MM.1S (cell line): ENCODE measurements at regions not wholly inside any gene's neighbourhood (a gene's known extent, or its start where the extent isn't known, plus 50 kb on each side); places are given as distances from the start of the nearest gene placed in this dataset.

Experiments
- CTCF ChIP-seq: fragments of 300-600 bp; sonication (generic); IDR thresholded peaks from 2 replicates; pipeline ENCODE4 v1.5.1; 2016; ENCODE audit warnings: antibody characterized with exemption, low read length, mixed read lengths
- EZH2 ChIP-seq: fragments of 300-600 bp; sonication (generic); optimal IDR thresholded peaks from 2 replicates; pipeline ENCODE3; 2017; ENCODE audit warnings: low read depth, mild to moderate bottlenecking, antibody characterized with exemption, low read length, mixed read lengths
- EZH2phosphoT487 ChIP-seq: fragments of 300-600 bp; sonication (generic); IDR thresholded peaks from 2 replicates; pipeline ENCODE4 v1.6.1; 2018; ENCODE audit warnings: antibody characterized with exemption, low read length

DNA sequence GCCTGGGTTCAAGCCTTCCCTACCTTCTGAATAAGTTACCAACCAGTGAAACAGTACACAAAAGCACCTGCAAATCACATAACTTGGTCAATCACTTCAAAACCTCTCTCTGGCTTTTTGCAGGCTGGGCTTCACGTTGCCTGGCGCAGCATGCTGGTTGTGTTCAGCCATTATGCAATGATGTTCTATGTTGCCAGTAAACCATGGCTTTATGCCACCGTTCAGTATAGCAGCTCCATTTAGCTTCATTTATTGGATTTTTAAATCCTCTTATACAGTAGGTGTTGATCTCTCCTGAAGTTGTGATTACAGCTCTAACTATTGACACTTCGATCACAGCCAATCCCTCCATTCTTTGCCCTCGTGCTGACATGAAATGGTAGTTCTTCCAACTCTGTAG is 233.6 kb upstream of the PTBP2 start:
- TF ChIP-seq CTCF = no peak
- no peak for TF ChIP-seq EZH2
- no peak for TF ChIP-seq EZH2phosphoT487
